ENCODE measurements at regions not wholly inside any gene's neighbourhood (a gene's known extent, or its start where the extent isn't known, plus 50 kb on each side); places are given as distances from the start of the nearest gene placed in this dataset.

GRCh38 chr2:150544731-150545130 lies 57.3 kb upstream of the RND3 start:
- no peak for TF ChIP-seq PATZ1 (CRISPR knock-in tag; IDR thresholded peaks at IDR 0.05; ENCODE audit: borderline replicate concordance)
- TF ChIP-seq RARB (CRISPR knock-in tag; IDR thresholded peaks at IDR 0.05) = no peak
- TF ChIP-seq ZNF565 (CRISPR knock-in tag; conservative IDR thresholded peaks at IDR 0.05; ENCODE audit: low read depth) = no peak
- TF ChIP-seq TOX (CRISPR knock-in tag; IDR thresholded peaks at IDR 0.05; ENCODE audit: borderline replicate concordance) = no peak
- TF ChIP-seq CSDC2 (CRISPR knock-in tag; IDR thresholded peaks at IDR 0.05) = no peak
- TF ChIP-seq ZFP30 (CRISPR knock-in tag; IDR thresholded peaks at IDR 0.05) = no peak
- no peak for TF ChIP-seq SNAI2 (CRISPR knock-in tag; IDR thresholded peaks at IDR 0.05)
